HG02981 (cell line): ENCODE measurements at regions not wholly inside any gene's neighbourhood (a gene's known extent, or its start where the extent isn't known, plus 50 kb on each side); places are given as distances from the start of the nearest gene placed in this dataset.

Source experiments
- ATAC-seq: cut with Tn5 transposase; IDR thresholded peaks from one replicate; pipeline ENCODE4 v1.9.1; 2021; ENCODE audit warnings: mild to moderate bottlenecking, moderate library complexity; ENCODE audit not compliant: unreplicated experiment

DNA sequence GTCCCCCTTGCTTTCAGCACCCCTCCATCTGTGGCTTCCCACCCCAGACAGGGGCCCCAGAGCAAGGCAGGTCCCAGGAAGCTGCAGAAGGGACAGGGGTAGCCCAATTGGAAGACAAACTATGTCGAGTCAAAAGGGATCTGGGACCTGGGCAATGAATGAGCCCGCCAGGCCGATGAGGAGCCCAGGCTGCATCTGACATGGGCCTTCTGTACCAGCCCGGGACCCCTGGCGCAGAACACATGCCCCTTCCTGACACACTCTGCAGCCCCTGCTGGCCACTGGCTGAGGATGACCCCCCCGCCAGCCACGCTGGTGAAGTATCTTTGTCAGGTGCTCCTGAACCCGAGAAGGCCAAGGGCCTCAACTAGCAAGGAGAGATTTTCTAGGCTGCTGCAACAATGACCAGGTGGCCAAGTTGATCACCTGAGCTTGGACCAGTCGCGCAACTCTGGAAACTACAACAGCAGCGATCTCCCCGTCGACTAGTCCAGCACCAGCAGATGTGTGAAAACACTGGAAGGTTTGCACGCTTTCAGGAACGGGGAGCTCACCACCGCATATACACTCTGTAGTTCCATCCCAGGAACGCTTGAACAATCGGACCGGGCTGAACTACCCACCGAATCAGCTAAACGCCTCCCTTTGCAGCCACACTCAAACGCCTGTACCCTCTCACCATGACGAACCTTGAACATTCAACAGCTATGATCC lies 119.0 kb downstream of the NCOR2 start:
- ATAC-seq = no peak

DNA sequence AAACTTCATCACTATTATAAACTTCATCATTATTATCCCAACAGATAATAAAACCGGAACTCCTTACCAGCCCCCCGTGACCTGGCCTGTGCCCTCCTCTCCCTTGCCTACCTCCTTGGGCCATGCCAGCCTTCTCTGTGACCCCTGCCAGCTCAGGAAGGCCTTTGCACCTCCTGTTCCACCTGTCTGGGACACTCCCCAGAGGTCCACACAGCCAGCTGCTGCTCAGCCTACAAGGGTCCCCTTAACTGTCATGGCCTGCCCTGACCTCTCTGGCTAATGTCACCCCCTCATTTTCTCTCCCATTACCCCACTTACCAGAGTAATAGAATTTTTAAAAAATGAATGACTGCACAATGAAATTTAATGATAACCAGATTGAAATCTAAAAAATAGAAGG lies 121.0 kb downstream of the NCOR2 start:
- no peak for ATAC-seq

DNA sequence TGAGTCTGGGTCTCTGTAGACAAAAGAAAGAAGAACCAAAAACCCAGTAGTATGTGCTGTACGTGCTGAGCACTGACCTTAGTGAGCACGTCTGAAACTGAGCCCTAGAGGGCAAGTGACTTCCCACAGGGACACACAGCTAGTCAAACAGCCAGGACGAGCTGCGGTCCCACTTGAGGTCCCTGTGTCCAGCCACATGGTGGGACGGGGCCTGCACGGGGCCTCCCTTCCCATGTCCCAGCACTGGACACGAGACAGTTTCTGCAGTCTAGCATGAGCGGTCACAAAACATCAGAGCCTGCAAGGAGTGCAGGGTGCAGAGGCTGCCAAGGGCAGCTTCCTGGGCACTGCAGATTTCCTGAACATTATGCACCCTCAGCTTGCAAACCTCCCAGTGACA lies 121.6 kb downstream of the NCOR2 start:
- no peak for ATAC-seq

DNA sequence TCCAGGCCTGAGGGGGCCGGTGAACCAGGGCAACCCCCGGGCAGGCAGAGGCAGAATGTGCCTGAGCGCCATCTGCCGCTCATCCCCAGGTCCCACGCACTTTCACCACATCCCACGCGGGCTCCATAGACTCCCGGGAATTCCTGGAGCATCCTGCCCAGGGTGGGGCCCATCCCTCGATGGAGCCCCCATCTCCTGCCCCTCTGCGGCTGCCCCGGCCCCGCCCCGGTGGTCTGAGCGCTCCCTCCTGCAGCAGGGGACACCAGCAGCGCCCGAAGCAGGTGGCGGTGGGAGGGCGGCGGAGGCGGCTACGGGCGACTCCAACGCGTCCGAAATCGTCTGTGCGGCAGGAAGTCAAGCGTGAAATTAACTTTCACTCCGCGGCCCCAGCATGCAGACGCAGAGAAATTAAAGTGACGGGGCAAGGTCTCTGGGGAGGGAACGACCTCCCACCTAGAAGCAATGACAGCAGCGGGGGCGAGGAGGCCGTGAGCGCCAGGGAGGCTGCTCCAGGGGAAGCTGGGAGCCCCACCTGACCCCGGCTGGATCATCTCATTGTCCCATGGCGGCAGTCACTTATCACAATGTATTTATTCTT lies 122.2 kb downstream of the NCOR2 start:
- no peak for ATAC-seq

DNA sequence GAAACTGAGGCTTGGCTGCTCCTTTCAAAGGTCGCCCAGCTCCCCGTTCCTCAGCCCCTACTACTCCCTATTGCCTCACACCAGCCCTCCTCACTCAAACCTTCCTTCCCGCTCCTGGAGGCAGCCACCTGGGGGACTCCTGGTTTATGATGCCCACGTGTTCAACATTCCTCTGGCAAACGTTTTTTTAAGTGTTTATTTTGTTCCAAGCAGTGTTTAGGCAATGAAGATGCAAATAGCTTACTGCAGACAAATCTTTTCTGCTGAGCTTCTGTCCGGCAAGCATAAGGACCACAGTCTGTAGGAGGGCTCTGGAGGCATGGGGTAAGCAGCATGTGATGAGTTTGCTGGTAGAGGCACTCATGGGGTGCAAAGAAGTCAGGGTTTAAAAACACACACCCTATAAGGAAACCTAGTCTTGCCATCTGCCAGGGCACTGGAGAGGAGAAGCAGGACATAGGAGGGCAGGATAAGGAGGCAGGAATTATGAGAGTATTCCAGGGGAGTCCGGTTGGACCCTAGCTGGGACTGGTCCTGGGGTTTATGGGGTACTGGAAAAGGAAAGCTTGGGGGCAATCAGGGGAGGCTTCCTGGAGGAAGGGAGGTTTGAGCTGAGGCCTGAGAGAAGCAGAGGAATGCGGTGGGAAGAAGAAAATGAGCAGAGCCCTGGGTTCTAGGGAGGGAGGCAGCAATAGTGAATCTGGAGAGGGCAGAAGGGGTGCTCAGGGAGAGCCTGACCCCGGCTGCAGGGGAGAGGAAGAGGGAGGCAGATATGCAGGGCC lies 123.3 kb downstream of the NCOR2 start:
- no peak for ATAC-seq

DNA sequence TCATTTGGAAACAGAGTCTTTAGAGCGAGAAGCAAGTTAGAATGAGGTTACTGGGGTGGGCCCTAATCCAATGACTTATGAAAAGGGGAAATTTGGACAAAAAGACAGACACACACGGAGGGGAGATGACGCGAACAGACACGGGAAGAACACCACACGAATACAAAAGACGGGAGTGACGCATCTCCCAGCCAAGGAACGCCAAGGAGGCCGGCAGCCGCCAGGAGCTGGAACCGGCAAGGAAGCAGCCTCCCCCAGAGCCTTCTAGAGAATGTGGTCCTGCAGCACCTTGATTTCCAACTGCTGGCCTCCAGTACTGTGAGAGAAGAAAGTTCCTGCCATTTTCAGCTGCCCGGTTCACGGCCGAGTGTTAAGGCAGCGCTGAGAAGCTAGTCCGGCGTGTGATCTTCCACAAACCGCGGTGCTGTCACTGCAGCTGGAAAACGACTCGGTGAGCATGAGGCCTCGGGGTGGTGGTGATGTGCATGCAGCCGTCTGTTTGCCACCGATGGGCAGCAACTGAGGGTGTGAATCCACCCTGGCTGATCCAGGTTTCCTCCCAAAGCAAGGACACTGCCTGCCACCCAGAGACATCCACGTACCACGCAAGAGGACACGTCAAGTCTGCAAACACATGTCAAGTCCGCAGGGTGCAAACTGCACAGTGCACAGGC lies 124.5 kb downstream of the NCOR2 start:
- ATAC-seq = no peak

DNA sequence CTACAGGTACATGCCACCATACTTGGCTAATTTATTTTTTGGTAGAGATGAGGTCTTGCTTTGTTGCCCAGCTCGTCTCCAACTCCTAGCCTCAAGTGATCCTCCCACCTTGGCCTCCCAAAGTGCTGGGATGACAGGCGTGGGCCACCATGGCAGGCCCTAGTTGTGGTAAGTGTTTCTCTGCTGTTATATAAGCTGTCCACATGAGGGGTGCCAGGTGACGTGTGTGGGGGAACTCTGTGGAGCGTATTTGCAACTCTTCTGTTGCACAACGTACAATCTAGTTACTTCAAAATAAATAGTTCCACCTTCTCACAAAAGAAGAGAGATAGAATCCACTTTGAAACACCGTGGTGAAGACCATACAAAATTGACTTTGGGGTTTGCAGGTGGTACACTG lies 125.1 kb downstream of the NCOR2 start:
- ATAC-seq = no peak

DNA sequence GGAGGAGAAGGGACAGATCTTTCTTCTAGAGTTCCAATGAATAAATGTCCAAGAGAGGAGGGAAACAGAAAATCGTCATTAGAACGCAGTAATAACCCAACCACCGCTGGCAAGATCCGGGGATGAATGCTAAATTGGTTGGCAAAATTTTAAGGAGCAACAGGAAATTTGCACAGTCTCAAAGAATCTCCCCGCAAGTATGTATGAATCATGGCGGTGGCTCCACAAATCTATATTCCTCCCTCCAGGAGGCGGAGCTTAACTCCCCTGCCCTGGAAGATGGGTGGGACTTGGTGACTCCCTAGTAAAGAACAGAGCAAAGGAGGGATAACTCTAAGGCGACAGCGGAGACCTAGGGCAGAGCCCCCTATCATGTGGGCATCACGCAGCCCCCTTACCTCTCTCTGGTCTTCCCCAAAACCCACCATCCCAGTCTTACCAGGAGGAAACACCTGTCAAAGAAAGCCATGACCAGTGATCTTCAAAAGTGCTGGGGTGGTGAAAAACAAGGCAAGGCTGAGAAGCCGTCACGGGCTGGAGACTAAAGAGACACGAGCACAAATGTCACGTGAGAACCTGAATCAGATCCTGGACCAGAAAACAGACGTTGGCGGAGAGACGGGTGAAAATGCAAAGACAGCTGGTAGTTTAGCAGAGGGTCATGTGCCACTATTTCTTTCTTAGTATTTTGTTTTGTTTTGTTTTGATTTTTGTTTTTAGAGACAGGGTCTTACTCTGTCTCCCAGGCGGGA lies 125.8 kb downstream of the NCOR2 start:
- no peak for ATAC-seq

DNA sequence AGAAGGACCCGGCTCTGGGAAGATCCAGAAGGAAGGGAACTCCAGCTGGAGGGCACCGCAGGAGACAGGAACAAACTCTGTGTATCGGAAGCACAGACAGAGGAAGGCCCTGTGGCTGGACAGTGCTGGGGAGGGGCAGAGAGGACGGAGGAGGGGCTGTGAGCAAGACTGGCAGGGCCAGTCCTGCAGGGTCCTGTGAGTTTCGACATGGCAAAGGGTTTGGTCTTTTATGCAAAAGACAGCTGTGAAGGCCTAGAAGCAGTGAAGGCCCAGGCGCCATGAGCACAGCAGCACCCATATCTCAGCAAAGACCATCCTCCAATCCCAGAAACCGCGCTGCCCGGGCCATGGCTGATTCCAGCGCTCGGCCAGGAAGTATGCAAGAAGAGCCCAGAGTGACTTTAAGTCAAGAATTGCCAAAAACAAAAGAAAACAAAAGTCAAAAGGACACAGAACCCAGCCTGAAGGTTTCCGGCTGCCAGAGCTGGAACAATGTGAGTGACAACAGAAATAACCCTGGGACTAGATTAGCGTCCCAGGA lies 126.5 kb downstream of the NCOR2 start:
- no peak for ATAC-seq

DNA sequence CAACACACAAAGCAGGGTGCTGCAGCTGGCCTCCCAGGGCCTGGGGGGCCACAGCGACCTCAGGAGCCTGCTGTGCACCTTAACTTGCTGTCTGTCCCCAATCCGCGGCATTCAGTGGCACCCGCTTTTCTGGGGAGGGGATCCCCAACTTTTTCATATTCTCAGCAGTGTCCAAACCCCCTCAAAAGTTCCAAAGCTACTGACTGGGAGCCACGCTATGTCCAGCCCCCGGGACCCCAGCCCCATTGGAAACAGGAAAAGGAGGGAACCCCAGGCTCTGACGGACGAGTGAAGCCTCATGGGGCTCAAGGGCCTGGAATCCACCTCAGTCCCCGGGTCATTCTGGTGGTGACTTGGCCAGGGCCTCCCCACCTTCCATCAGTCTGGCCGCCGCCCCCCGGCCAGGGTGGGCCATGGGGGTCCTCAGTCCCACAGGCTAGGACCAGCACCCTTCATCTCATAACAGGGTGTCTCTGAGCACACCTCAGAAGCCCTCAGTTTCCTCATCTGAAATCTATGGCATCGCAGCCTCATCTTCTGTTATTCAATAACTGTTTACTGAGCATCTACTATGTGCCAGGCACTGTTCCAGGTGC lies 127.3 kb downstream of the NCOR2 start:
- ATAC-seq = no peak

DNA sequence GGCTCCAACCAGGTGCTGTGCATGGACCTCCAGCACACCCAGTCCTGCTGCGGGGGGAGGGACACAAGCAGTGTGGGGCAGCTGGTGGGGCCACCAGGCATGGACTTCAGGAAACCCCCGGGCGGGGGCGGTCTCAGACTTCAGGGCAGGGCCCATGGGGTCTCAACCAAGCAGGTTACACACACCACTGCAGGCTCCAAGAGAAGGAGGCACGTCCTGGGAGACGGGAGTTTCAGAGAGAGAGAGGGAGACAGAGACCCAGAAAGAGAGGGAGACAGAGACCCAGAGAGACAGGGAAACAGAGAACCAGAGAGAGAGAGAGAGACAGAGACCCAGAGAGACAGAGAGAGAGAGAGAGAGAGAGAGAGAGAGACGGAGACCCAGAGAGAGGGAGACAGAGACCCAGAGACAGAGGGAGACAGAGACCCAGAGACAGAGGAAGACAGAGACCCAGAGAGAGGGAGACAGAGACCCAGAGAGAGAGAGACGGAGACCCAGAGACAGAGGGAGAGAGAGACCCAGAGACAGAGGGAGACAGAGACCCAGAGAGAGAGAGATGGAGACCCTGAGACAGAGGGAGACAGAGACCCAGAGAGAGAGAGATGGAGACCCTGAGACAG lies 128.9 kb downstream of the NCOR2 start:
- ATAC-seq = no peak

DNA sequence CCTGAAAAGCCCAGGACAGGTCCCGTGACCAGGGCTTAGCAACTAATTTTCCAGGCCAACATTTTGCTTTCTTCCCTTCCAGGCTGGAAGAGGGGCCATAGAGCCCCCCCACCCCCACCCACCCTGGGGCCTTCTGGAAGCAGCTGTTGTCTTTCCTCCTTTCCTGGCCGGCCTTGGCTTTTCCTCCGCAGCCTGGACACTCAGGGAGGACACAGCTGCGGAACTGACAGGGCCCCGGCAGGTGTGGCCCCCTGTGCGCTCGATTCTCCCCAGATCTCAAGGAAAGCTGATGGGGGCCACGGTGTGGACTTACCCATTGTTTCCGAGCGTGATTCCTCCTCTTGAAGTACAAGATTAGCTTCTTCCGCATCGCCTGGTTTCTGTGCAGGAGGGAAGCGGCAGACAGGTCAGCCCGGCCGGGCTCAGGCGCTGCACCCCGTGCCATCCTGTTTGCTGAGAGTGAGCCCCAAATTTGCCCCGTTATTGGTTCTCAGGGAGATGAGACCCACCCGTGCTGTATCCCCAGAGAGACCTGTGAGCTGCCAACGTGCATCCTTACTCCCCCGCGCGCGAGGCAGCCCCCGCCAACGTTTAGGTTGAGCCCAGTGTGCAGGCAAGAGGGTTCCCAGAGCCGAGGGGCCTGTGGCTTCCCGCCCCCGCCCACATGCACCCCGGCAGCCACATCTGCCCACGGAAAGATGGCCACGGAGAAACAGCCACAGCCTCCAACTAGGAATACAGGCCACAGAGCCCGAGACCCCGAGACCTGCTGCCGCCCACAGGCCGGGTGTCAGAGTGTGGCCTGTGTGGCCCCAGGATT lies 129.6 kb downstream of the NCOR2 start:
- ATAC-seq = no peak

DNA sequence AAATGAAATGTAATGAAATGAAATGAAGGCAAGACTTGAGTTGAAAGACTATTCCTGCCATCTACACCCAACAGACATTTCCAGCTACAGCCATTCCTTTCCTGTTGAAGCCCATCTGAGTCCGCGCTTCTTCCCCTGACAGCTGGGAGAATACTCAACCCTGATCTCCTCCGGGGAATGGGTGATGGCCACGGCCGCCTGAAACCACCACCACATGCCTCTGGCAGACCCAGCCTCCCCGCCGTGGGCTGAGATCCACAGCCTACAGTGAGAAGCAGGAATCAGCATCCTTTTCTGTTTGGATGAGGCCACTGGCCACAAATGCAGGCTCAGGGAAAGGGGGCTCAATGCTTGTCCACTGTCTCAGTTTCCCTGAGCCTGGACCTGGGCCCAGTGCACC lies 130.3 kb downstream of the NCOR2 start:
- ATAC-seq = no peak

DNA sequence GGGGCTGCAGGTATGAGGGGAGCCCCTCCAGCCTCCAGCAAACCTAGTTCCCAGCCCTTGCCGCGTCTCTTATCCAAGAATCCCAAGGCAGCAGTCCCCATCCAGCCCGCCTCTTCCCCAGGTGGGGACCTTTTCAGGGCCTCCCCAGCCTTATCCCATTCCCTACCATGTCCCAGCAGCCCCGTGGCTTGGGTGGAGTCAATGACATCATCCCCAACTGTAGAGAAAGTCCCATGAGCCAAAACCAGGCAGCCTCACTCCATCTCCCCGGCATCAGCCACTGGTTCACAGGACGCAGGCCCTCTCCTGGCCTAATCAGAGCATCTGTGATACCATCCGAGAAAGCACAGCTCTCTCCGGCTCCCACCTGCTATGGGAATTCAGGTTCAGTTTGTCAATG lies 131.0 kb downstream of the NCOR2 start:
- ATAC-seq = no peak

DNA sequence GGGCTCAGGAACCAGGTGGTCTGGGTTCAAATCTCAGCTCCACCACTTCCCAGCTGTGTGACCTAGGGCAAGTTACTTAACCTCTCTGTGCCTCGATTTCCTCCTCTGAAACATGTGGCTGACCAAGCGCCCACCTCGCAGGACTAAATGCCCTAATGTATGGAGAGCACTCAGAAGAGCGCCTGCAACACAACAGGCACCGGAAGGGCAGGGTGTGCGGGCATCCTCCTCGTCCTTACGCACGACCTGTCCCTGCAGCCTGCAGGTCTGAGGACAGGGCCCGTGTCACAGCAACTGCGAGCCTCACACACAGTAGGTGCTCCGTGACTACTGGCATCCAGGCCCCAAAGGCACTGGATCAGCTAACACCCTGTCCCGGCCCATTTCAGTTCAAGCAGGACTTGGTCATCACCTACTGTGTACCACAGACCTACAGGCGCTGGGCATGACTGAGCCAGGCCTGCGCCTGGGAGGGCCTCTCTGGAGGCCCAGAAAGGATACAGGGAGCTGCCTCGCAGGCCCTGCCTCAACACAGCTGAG lies 131.5 kb downstream of the NCOR2 start:
- no peak for ATAC-seq

DNA sequence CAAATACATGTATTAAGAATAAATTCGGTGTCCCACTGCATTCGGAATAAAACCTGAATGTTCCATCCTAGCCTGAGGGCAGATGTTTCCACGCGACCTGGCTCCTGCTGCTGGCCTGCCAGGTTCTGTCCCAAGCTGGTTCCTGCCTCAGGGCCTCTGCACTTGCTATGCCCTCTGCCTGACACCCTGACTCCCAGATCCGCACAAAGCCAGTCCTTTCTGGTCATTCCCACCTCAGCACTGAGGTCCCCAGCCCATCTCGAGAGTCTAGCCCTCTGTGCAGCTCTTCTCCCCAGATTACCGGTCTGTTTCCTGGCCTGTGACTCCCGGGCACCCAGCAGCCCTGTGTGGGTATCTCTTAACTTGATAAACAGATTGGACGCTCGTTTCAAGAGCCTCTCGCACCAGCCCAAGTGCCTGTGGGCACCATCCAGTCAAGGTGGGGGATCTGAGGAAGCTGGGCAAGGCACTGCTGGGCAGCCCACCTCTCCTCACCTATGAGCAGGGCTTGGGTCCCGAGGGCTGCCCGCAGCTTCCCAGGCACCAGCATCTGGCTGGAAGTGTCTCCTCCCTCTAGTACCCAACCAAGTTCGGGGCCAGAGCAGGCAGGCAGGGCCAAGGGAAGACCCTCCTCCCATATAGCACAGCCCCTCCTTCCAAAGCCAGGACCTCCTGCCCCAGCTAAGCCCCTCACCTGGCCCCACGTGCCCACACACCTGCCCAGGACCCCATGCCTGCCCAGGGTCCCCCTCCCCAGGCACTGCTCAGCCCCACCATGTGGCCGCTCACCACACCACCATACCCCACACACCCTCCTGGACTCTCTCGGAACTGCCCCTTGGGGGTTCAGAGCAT lies 132.2 kb downstream of the NCOR2 start:
- no peak for ATAC-seq

DNA sequence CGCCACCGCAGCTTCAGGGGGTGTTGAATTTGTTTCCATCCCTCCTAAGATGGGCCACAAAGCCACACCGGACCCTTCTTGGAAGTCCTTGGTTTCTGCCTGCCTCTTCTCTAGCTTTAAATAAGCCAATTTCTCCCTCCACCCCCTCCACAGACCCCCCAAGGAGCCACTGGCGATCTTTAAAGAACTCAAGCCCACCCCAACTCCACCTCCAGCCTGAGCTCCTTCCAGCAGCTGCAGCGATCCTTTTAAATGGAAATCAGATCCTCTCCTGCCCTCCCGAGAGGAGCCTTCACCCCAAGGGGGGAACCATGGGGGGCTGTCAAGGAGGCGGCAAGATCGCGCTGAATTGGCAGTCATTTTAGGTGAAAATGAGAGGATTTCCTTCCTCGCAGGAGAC lies 133.1 kb downstream of the NCOR2 start:
- no peak for ATAC-seq

DNA sequence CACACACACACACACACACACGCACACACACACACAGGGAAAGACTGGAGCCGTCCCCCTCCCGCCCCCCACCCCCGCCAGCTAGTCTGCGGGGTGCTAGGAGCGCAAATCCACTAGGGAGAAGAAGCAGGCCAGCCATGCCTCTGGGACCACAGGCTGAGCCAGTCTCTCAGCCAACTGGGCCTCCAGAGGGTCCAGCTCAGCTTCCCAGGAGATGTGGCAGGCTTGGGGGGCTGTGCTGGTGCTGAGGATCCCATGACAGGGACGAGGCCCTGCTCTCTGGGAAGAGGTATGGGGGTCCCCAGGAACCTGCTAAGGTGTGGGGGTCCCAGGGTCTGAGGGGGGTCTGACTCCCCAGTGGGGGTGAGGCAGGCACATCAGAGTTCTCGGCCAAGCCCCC lies 133.5 kb downstream of the NCOR2 start:
- ATAC-seq = no peak
